Tibial nerve (tissue), 3 donors: ENCODE measurements at regions not wholly inside any gene's neighbourhood (a gene's known extent, or its start where the extent isn't known, plus 50 kb on each side); places are given as distances from the start of the nearest gene placed in this dataset.

ENCODE experiments used
- CTCF ChIP-seq, 5 experiments: fragments of 200-600 bp in 3 of 5; fragments of 450-650 bp in 2 of 5; sonication (generic) in 3 of 5; IDR thresholded peaks; one replicate each; pipeline ENCODE4 v1.5.1; 2016 to 2019; ENCODE audit warnings: antibody characterized with exemption in 5 of 5, mild to moderate bottlenecking in 3 of 5, moderate library complexity in 2 of 5
- POLR2A ChIP-seq, 2 donors: fragments of 450-650 bp; IDR thresholded peaks; one replicate each; pipeline ENCODE4 v1.6.1; 2017; ENCODE audit warnings: antibody characterized with exemption in 2 of 2, mild to moderate bottlenecking in 2 of 2, moderate library complexity in 2 of 2

GRCh38 chr5:29214839-29215238, 1978.6 kb upstream of the CDH6 start:
- no peak for TF ChIP-seq CTCF (IDR thresholded peaks at IDR 0.05)
- no peak for TF ChIP-seq POLR2A (IDR thresholded peaks at IDR 0.05)
